ENCODE measurements at regions not wholly inside any gene's neighbourhood (a gene's known extent, or its start where the extent isn't known, plus 50 kb on each side); places are given as distances from the start of the nearest gene placed in this dataset.
"Not testable (repeated sequence)": the region's sequence is repeated elsewhere in the genome, so short reads cannot be mapped to it uniquely, and the experiment has no call there.

GRCh38 chr1:60703155-60703554, 379.2 kb upstream of the NFIA start:
- Histone ChIP-seq H3K4me2 (ENCODE audit: low read depth, low read length, poor library complexity, severe bottlenecking) (no peak overlapping the region), H4K20me1 (ENCODE audit: insufficient read depth, low read depth, low read length) (no peaks in the 10 kb centered on the region), H3K79me2 (ENCODE audit: low read length) (no peaks in the 10 kb centered on the region), H3K9me3 (ENCODE audit: low read length) (no peaks in the 10 kb centered on the region), H3K27me3 (ENCODE audit: low read length) (0 out of 2 replicates have a peak, but pooled peaks cover 3% of the 10 kb centered on the region), H3K4me1 (ENCODE audit: low read length) (no peaks in the 10 kb centered on the region), H3K36me3 (ENCODE audit: insufficient read depth, low read length) (no peaks in the 10 kb centered on the region), H3K4me3 (ENCODE audit: low read length) (no peak overlapping the region), H3K9ac (ENCODE audit: low read length) (no peak overlapping the region), H3K9me2 (replicated peaks; ENCODE audit: insufficient read depth, low read length) (no peaks in the 10 kb centered on the region), H3K27ac (ENCODE audit: low read length) (no peak overlapping the region), H2AFZ (ENCODE audit: low read length) (no peak overlapping the region)
- DNase-seq = no peak

- Histone ChIP-seq H3K4me3 (ENCODE audit: low read length) (no peak overlapping the region), H3K4me2 (ENCODE audit: low read depth, low read length, poor library complexity, severe bottlenecking) (no peak overlapping the region), H3K79me2 (ENCODE audit: low read length) (no peaks in the 10 kb centered on the region), H3K36me3 (ENCODE audit: insufficient read depth, low read length) (no peaks in the 10 kb centered on the region), H3K9ac (ENCODE audit: low read length) (no peak overlapping the region), H3K4me1 (ENCODE audit: low read length) (no peaks in the 10 kb centered on the region), H3K27ac (ENCODE audit: low read length) (no peak overlapping the region), H2AFZ (ENCODE audit: low read length) (no peak overlapping the region), H3K9me3 (ENCODE audit: low read length) (no peaks in the 10 kb centered on the region), H4K20me1 (ENCODE audit: insufficient read depth, low read depth, low read length) (no peaks in the 10 kb centered on the region), H3K9me2 (replicated peaks; ENCODE audit: insufficient read depth, low read length) (no peaks in the 10 kb centered on the region), H3K27me3 (ENCODE audit: low read length) (0 out of 2 replicates have a peak, but pooled peaks cover 3% of the 10 kb centered on the region)
- DNase-seq = no peak
These were observed 383.0 kb upstream of the NFIA start for GRCh38 chr1:60699325-60699724.

- Histone ChIP-seq H3K9me2 (replicated peaks; ENCODE audit: insufficient read depth, low read length) (no peaks in the 10 kb centered on the region), H4K20me1 (ENCODE audit: insufficient read depth, low read depth, low read length) (no peaks in the 10 kb centered on the region), H3K27ac (ENCODE audit: low read length) (no peak overlapping the region), H3K36me3 (ENCODE audit: insufficient read depth, low read length) (no peaks in the 10 kb centered on the region), H3K4me3 (ENCODE audit: low read length) (no peak overlapping the region), H3K9me3 (ENCODE audit: low read length) (no peaks in the 10 kb centered on the region), H3K4me2 (ENCODE audit: low read depth, low read length, poor library complexity, severe bottlenecking) (no peak overlapping the region), H3K9ac (ENCODE audit: low read length) (no peak overlapping the region), H2AFZ (ENCODE audit: low read length) (no peak overlapping the region), H3K27me3 (ENCODE audit: low read length) (no peaks in the 10 kb centered on the region), H3K79me2 (ENCODE audit: low read length) (no peaks in the 10 kb centered on the region), H3K4me1 (ENCODE audit: low read length) (no peaks in the 10 kb centered on the region)
- no peak for DNase-seq
These were observed 385.0 kb upstream of the NFIA start for GRCh38 chr1:60697204-60697994.

- no peak overlapping the region for H3K4me3 ChIP-seq (ENCODE audit: low read length)
- no peak for DNase-seq
These were observed 385.8 kb upstream of the NFIA start for GRCh38 chr1:60696512-60696911.

GRCh38 chr1:60695716-60696171, 386.6 kb upstream of the NFIA start:
- Histone ChIP-seq H3K27me3 (ENCODE audit: low read length) (no peaks in the 10 kb centered on the region), H3K4me2 (ENCODE audit: low read depth, low read length, poor library complexity, severe bottlenecking) (no peak overlapping the region), H3K79me2 (ENCODE audit: low read length) (no peaks in the 10 kb centered on the region), H3K9me2 (replicated peaks; ENCODE audit: insufficient read depth, low read length) (no peaks in the 10 kb centered on the region), H3K9ac (ENCODE audit: low read length) (no peak overlapping the region), H3K4me1 (ENCODE audit: low read length) (no peaks in the 10 kb centered on the region), H2AFZ (ENCODE audit: low read length) (no peak overlapping the region), H3K4me3 (ENCODE audit: low read length) (no peak overlapping the region), H3K36me3 (ENCODE audit: insufficient read depth, low read length) (no peaks in the 10 kb centered on the region), H3K9me3 (ENCODE audit: low read length) (no peaks in the 10 kb centered on the region), H3K27ac (ENCODE audit: low read length) (no peak overlapping the region), H4K20me1 (ENCODE audit: insufficient read depth, low read depth, low read length) (no peaks in the 10 kb centered on the region)
- DNase-seq = no peak

More at GRCh38 chr1:60696512-60696911, 385.8 kb upstream of the NFIA start:
- H3K9ac ChIP-seq (ENCODE audit: low read length) = no peak overlapping the region
- no peaks in the 10 kb centered on the region for H3K9me2 ChIP-seq (replicated peaks; ENCODE audit: insufficient read depth, low read length)
- H3K9me3 ChIP-seq (ENCODE audit: low read length) = no peaks in the 10 kb centered on the region
- no peak overlapping the region for H3K4me2 ChIP-seq (ENCODE audit: low read depth, low read length, poor library complexity, severe bottlenecking)
- H3K27ac ChIP-seq (ENCODE audit: low read length) = no peak overlapping the region
- no peaks in the 10 kb centered on the region for H3K36me3 ChIP-seq (ENCODE audit: insufficient read depth, low read length)
- H3K79me2 ChIP-seq (ENCODE audit: low read length) = no peaks in the 10 kb centered on the region
- H3K4me1 ChIP-seq (ENCODE audit: low read length) = no peaks in the 10 kb centered on the region
- H4K20me1 ChIP-seq (ENCODE audit: insufficient read depth, low read depth, low read length) = no peaks in the 10 kb centered on the region
- H3K27me3 ChIP-seq (ENCODE audit: low read length) = no peaks in the 10 kb centered on the region
- H2AFZ ChIP-seq (ENCODE audit: low read length) = no peak overlapping the region

GRCh38 chr1:60694980-60695379, 387.4 kb upstream of the NFIA start:
- H3K4me3 ChIP-seq (ENCODE audit: low read length) = no peak overlapping the region
- DNase-seq = no peak
- H3K4me1 ChIP-seq (ENCODE audit: low read length) = no peaks in the 10 kb centered on the region
- no peaks in the 10 kb centered on the region for H3K9me2 ChIP-seq (replicated peaks; ENCODE audit: insufficient read depth, low read length)
- H4K20me1 ChIP-seq (ENCODE audit: insufficient read depth, low read depth, low read length) = no peaks in the 10 kb centered on the region
- no peak overlapping the region for H3K4me2 ChIP-seq (ENCODE audit: low read depth, low read length, poor library complexity, severe bottlenecking)
- H3K27me3 ChIP-seq (ENCODE audit: low read length) = no peaks in the 10 kb centered on the region
- no peak overlapping the region for H3K27ac ChIP-seq (ENCODE audit: low read length)
- H3K9me3 ChIP-seq (ENCODE audit: low read length) = no peaks in the 10 kb centered on the region
- H3K79me2 ChIP-seq (ENCODE audit: low read length) = no peaks in the 10 kb centered on the region
- no peak overlapping the region for H3K9ac ChIP-seq (ENCODE audit: low read length)
- H3K36me3 ChIP-seq (ENCODE audit: insufficient read depth, low read length) = no peaks in the 10 kb centered on the region
- no peak overlapping the region for H2AFZ ChIP-seq (ENCODE audit: low read length)

- Histone ChIP-seq H3K9me2 (replicated peaks; ENCODE audit: insufficient read depth, low read length) (no peaks in the 10 kb centered on the region), H3K4me2 (ENCODE audit: low read depth, low read length, poor library complexity, severe bottlenecking) (no peak overlapping the region), H3K9ac (ENCODE audit: low read length) (no peak overlapping the region), H4K20me1 (ENCODE audit: insufficient read depth, low read depth, low read length) (no peaks in the 10 kb centered on the region), H3K36me3 (ENCODE audit: insufficient read depth, low read length) (no peaks in the 10 kb centered on the region), H3K4me1 (ENCODE audit: low read length) (no peaks in the 10 kb centered on the region), H2AFZ (ENCODE audit: low read length) (no peak overlapping the region), H3K79me2 (ENCODE audit: low read length) (no peaks in the 10 kb centered on the region), H3K4me3 (ENCODE audit: low read length) (no peak overlapping the region), H3K27me3 (ENCODE audit: low read length) (no peaks in the 10 kb centered on the region), H3K9me3 (ENCODE audit: low read length) (no peaks in the 10 kb centered on the region), H3K27ac (ENCODE audit: low read length) (no peak overlapping the region)
- no peak for DNase-seq
These were observed 390.3 kb upstream of the NFIA start for GRCh38 chr1:60692031-60692430.

GRCh38 chr1:60688221-60688620, 394.1 kb upstream of the NFIA start:
- not testable (repeated sequence) for H3K79me2 ChIP-seq (ENCODE audit: low read length); H3K4me3 ChIP-seq (ENCODE audit: low read length); H3K9ac ChIP-seq (ENCODE audit: low read length); H3K36me3 ChIP-seq (ENCODE audit: insufficient read depth, low read length); H3K9me3 ChIP-seq (ENCODE audit: low read length); H3K27me3 ChIP-seq (ENCODE audit: low read length); H3K4me2 ChIP-seq (ENCODE audit: low read depth, low read length, poor library complexity, severe bottlenecking); DNase-seq; H2AFZ ChIP-seq (ENCODE audit: low read length); H3K4me1 ChIP-seq (ENCODE audit: low read length); H3K27ac ChIP-seq (ENCODE audit: low read length); H4K20me1 ChIP-seq (ENCODE audit: insufficient read depth, low read depth, low read length); H3K9me2 ChIP-seq (replicated peaks; ENCODE audit: insufficient read depth, low read length)

All from Karpas-422 (cell line).